Posterior cingulate gyrus (tissue), 11 donors: ENCODE measurements at regions not wholly inside any gene's neighbourhood (a gene's known extent, or its start where the extent isn't known, plus 50 kb on each side); places are given as distances from the start of the nearest gene placed in this dataset.
A peak's percentile ranks its signal among the peaks of the same experiment; 100 is the strongest.

Experiments used
- DNase-seq, 10 donors: peaks; one replicate each; pipeline versions ENCODE4 v3.0.0 to v3.0.0-alpha.2; 2020 to 2021; ENCODE audit warnings: mixed read lengths in 3 of 10
- intact Hi-C: fragments of 100-400 bp; cut with DNase I; formaldehyde crosslinking; loops from one replicate; pipeline ENCODE4 v1.15.1; 2023

- no peak for DNase-seq
- intact Hi-C loops = no loop called here
Observed at GRCh38 chr10:33126742-33127141, 168.7 kb upstream of the ITGB1 start.

GRCh38 chr10:33125522-33126517 lies 167.8 kb upstream of the ITGB1 start:
- intact Hi-C loops = no loop called here
- no peak for DNase-seq

GRCh38 chr10:33125111-33125510 lies 167.1 kb upstream of the ITGB1 start:
- intact Hi-C loops = no loop called here

GRCh38 chr10:33123680-33124079 lies 165.7 kb upstream of the ITGB1 start:
- DNase-seq = no peak
- intact Hi-C loops = no loop called here

More at GRCh38 chr10:33125111-33125510, 167.1 kb upstream of the ITGB1 start:
- DNase-seq = no peak

GRCh38 chr10:33122014-33122809 lies 164.2 kb upstream of the ITGB1 start:
- intact Hi-C loops = no loop called here
- DNase-seq = peak in 1 of 10 donors; percentile 81

- DNase-seq = no peak
- intact Hi-C loops = no loop called here
Observed at GRCh38 chr10:33120700-33121099, 162.7 kb upstream of the ITGB1 start.

- intact Hi-C loops = no loop called here
- DNase-seq = no peak
Observed at GRCh38 chr10:33120275-33120674, 162.2 kb upstream of the ITGB1 start.

- intact Hi-C loops = no loop called here
- no peak for DNase-seq
Observed at GRCh38 chr10:33117816-33118215, 159.8 kb upstream of the ITGB1 start.

GRCh38 chr10:33117230-33117629 lies 159.2 kb upstream of the ITGB1 start:
- intact Hi-C loops = no loop called here
- no peak for DNase-seq

GRCh38 chr10:33115738-33116719 lies 158.0 kb upstream of the ITGB1 start:
- DNase-seq = peak in 1 of 10 donors; percentile 14
- intact Hi-C loops = no loop called here

- intact Hi-C loops = no loop called here
- no peak for DNase-seq
Observed at GRCh38 chr10:33114451-33114952, 156.5 kb upstream of the ITGB1 start.

- intact Hi-C loops = no loop called here
- no peak for DNase-seq
Observed at GRCh38 chr10:33113466-33113865, 155.4 kb upstream of the ITGB1 start.

GRCh38 chr10:33112831-33113455 lies 154.9 kb upstream of the ITGB1 start:
- intact Hi-C loops = no loop called here
- no peak for DNase-seq

GRCh38 chr10:33111488-33112051 lies 153.5 kb upstream of the ITGB1 start:
- no peak for DNase-seq
- intact Hi-C loops = no loop called here

- DNase-seq = no peak
- intact Hi-C loops = no loop called here
Observed at GRCh38 chr10:33109788-33110469, 151.9 kb upstream of the ITGB1 start.

- intact Hi-C loops = no loop called here
- DNase-seq = no peak
Observed at GRCh38 chr10:33109384-33109783, 151.4 kb upstream of the ITGB1 start.

- no peak for DNase-seq
- intact Hi-C loops = no loop called here
Observed at GRCh38 chr10:33107953-33108352, 149.9 kb upstream of the ITGB1 start.

- DNase-seq = no peak
- intact Hi-C loops = no loop called here
Observed at GRCh38 chr10:33106767-33107166, 148.7 kb upstream of the ITGB1 start.
